K562 (cell line): ENCODE measurements at regions not wholly inside any gene's neighbourhood (a gene's known extent, or its start where the extent isn't known, plus 50 kb on each side); places are given as distances from the start of the nearest gene placed in this dataset.
"Not testable (repeated sequence)": the region's sequence is repeated elsewhere in the genome, so short reads cannot be mapped to it uniquely, and the experiment has no call there.

ENCODE experiments used
- ATAC-seq: fragments of 200-7000 bp; cut with Tn5 transposase; 3 replicates; pipeline ENCODE4 v1.9.1; 2020; ENCODE audit warnings: moderate library complexity
- BruUV-seq: library from RNA; stranded (reverse); fragments of 400-500 nt; replicated peaks from 2 replicates; lab custom pipeline; 2021; lab: Mats Ljungman, UMichigan
- CTCF ChIA-PET: fragments of 300-600 bp; formaldehyde crosslinking; extraction: SDS; loops from one replicate; lab custom pipeline; 2021; ENCODE audit warnings: low intra/inter-chr PET ratio; lab: Yijun Ruan, JAX
- POLR2A ChIA-PET: fragments of 300-600, 350-650 bp; sonication (Branson Sonifier 250); formaldehyde crosslinking; extraction: SDS; loops from one replicate; lab custom pipeline; 2021; ENCODE audit warnings: antibody characterized with exemption, inconsistent platforms; lab: Yijun Ruan, JAX
- DNase-seq, 4 experiments: peaks; one replicate each; pipeline versions ENCODE4 v3.0.0 to v3.0.0-alpha.2; 2011 to 2018; ENCODE audit warnings: low spot score in 3 of 4, mixed read lengths in 3 of 4; ENCODE audit errors: extremely low read depth in 1 of 4
- FAIRE-seq: peaks from 2 replicates; lab custom pipeline; 2011; peaks lifted over from hg19 to GRCh38; lab: Jason Lieb, UNC
- H2AFZ ChIP-seq: 2 replicates; pipeline ENCODE4 v1.6.0; 2011; ENCODE audit warnings: low read depth, low read length, control low read depth, inconsistent platforms
- H3K27ac ChIP-seq: fragments of 200-600 bp; 3 replicates; pipeline ENCODE4 v1.8.0; 2011; ENCODE audit warnings: low read depth, mild to moderate bottlenecking, control low read depth, inconsistent platforms, low read length, moderate library complexity, mixed read lengths; ENCODE audit errors: extremely low read depth
- H3K27me3 ChIP-seq, 2 experiments: fragments of 300-600 bp in 1 of 2; 2 replicates in 1 of 2; 3 replicates in 1 of 2; pipeline versions ENCODE4 v1.6.0 to v1.8.0; 2011; ENCODE audit warnings: inconsistent platforms in 2 of 2, low read length in 2 of 2, mild to moderate bottlenecking in 1 of 2, mixed read lengths in 1 of 2, moderate library complexity in 1 of 2; ENCODE audit not compliant: control insufficient read depth in 2 of 2, insufficient read depth in 2 of 2
- H3K36me3 ChIP-seq: fragments of 300-600 bp; 3 replicates; pipeline ENCODE4 v1.8.0; 2011; ENCODE audit warnings: mild to moderate bottlenecking, low read length, inconsistent platforms; ENCODE audit not compliant: control insufficient read depth, insufficient read depth
- H3K4me1 ChIP-seq, 2 experiments: fragments of 200-600 bp in 1 of 2; replicated peaks in 1 of 2; 2 replicates in 1 of 2; 3 replicates in 1 of 2; pipeline versions ENCODE4 v1.5.1 to v1.8.0; 2011; ENCODE audit warnings: inconsistent platforms in 2 of 2, low read length in 2 of 2, mild to moderate bottlenecking in 1 of 2, mixed read lengths in 1 of 2, moderate library complexity in 1 of 2; ENCODE audit not compliant: control insufficient read depth in 2 of 2, insufficient read depth in 2 of 2
- H3K4me2 ChIP-seq: 2 replicates; pipeline ENCODE4 v1.6.1; 2011; ENCODE audit warnings: low read length, control low read depth, inconsistent platforms, mixed read lengths; ENCODE audit not compliant: insufficient read depth
- H3K4me3 ChIP-seq: fragments of 200-600 bp; sonication (generic), shearing (Covaris generic); 2 replicates; pipeline ENCODE4 v1.5.1; 2016; ENCODE audit warnings: control low read depth, inconsistent platforms
- H3K79me2 ChIP-seq: fragments of 200-600 bp; 3 replicates; pipeline ENCODE4 v1.8.0; 2011; ENCODE audit warnings: low read length, inconsistent platforms; ENCODE audit not compliant: control insufficient read depth, insufficient read depth
- H3K9ac ChIP-seq, 2 experiments: 2 replicates each; pipeline versions ENCODE4 v1.6.0 to v1.6.1; 2011; ENCODE audit warnings: low read depth in 2 of 2, low read length in 2 of 2, control low read depth in 1 of 2, inconsistent platforms in 1 of 2, mild to moderate bottlenecking in 1 of 2, mixed read lengths in 1 of 2; ENCODE audit not compliant: insufficient read depth in 1 of 2
- H3K9me1 ChIP-seq: one replicate; pipeline ENCODE4 v1.6.0; 2011; ENCODE audit warnings: inconsistent platforms, mild to moderate bottlenecking, low read length, moderate library complexity; ENCODE audit not compliant: control insufficient read depth, insufficient read depth
- H3K9me3 ChIP-seq: replicated peaks from 2 replicates; pipeline ENCODE4 v1.5.1; 2011; ENCODE audit warnings: low read depth, low read length, inconsistent platforms; ENCODE audit not compliant: control insufficient read depth, insufficient read depth
- H4K20me1 ChIP-seq: replicated peaks from 2 replicates; pipeline ENCODE4 v1.6.1; 2011; ENCODE audit warnings: low read length, inconsistent platforms, mixed read lengths; ENCODE audit not compliant: control insufficient read depth, insufficient read depth
- GABPA ChIP-seq: fragments of 200-800 bp; sonication (Bioruptor generic); conservative IDR thresholded peaks from 2 replicates; pipeline ENCODE4 v1.6.1; 2016; ENCODE audit warnings: low read depth, missing genetic modification characterization, missing compliant biosample characterization
- WGBS: fragments of 100-300 bp; shearing (Covaris generic); methylation state at CpG from one replicate; pipeline ENCODE4 v1.1.6; 2016; ENCODE audit warnings: low coverage, mixed read lengths; ENCODE audit not compliant: insufficient coverage; ENCODE audit errors: missing lambda C conversion rate; 5-methylcytosine and 5-hydroxymethylcytosine counted together
- in situ Hi-C: fragments of 300-500 bp; cut with MboI; formaldehyde crosslinking; loops from 4 replicates; pipeline ENCODE4 v1.15.0; 2018; ENCODE audit warnings: inconsistent platforms, mixed read lengths
- intact Hi-C: fragments of 100-400 bp; cut with micrococcal nuclease; formaldehyde crosslinking; loops from 2 replicates; pipeline ENCODE4 v1.14.2; 2022

- H3K9ac ChIP-seq: peak overlapping the region; percentile 38 to 81; a peak in 3 of 4 replicates
- H3K27ac ChIP-seq, H3K9me1 ChIP-seq, H2AFZ ChIP-seq, H3K27me3 ChIP-seq, intact Hi-C loops, H3K4me2 ChIP-seq, FAIRE-seq, BruUV-seq, POLR2A ChIA-PET, DNase-seq, ATAC-seq, H3K9me3 ChIP-seq, CTCF ChIA-PET, H3K36me3 ChIP-seq, in situ Hi-C loops, H4K20me1 ChIP-seq: not testable (repeated sequence)
- WGBS: no CpG with 5 or more reads among the region's 41 CpGs
- peak overlapping the region; percentile 34 for H3K4me3 ChIP-seq
- peak; percentile 54 for TF ChIP-seq GABPA (tag)
- TF ChIP-seq, all 486 proteins: peak for 1; not testable (repeated sequence) for 485
- H3K79me2 ChIP-seq: peaks cover 15% of the 10 kb centered on the region
- not testable (repeated sequence) for H3K4me1 ChIP-seq
Measured at GRCh38 chr15:101961765-101962164, 149.8 kb downstream of the OR4F15 start.

GRCh38 chr15:101963687-101964086 lies 151.7 kb downstream of the OR4F15 start:
- 89% methylated on average over 5 of the region's 8 CpGs for WGBS
- H2AFZ ChIP-seq, H3K27ac ChIP-seq, H3K36me3 ChIP-seq, H4K20me1 ChIP-seq, H3K9me3 ChIP-seq, intact Hi-C loops, H3K9ac ChIP-seq, H3K4me3 ChIP-seq, FAIRE-seq, BruUV-seq, POLR2A ChIA-PET, H3K4me1 ChIP-seq, in situ Hi-C loops, H3K27me3 ChIP-seq, H3K9me1 ChIP-seq, ATAC-seq, H3K4me2 ChIP-seq, CTCF ChIA-PET, DNase-seq: not testable (repeated sequence)
- H3K79me2 ChIP-seq: peaks cover 15% of the 10 kb centered on the region

- H3K36me3 ChIP-seq, H3K27me3 ChIP-seq, in situ Hi-C loops, H2AFZ ChIP-seq, CTCF ChIA-PET, H3K4me2 ChIP-seq, H3K27ac ChIP-seq, FAIRE-seq, H3K4me1 ChIP-seq, H3K4me3 ChIP-seq, BruUV-seq, H3K9me3 ChIP-seq, intact Hi-C loops, DNase-seq, POLR2A ChIA-PET, H4K20me1 ChIP-seq, ATAC-seq, H3K9ac ChIP-seq, H3K9me1 ChIP-seq: not testable (repeated sequence)
- H3K79me2 ChIP-seq: peaks cover 15% of the 10 kb centered on the region
- 85% methylated on average over 2 of the region's 2 CpGs for WGBS
Measured at GRCh38 chr15:101965353-101965752, 153.4 kb downstream of the OR4F15 start.
